ENCODE measurements at regions not wholly inside any gene's neighbourhood (a gene's known extent, or its start where the extent isn't known, plus 50 kb on each side); places are given as distances from the start of the nearest gene placed in this dataset.
A peak's percentile ranks its signal among the peaks of the same experiment; 100 is the strongest.

DNA sequence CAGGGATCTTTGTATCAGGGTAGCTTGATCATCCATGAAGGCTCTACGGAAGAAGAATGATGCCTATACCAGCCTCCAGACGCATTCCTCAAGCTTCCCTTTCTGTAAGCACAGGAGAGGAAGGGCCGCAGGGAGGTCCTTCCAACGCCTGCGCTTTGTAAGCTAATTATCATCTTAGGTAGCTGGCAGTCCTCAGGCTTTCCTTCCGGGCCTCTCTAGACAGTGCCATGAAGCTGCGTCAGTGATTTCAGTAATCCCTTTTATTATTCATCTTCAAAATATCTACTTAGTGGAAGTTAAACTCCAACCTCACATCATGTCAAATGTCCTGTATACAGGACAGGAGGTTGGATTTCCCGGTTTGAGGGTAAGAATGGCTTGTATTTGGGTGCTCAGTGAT lies 92.3 kb downstream of the ETAA1 start:
- Mint-ChIP-seq H3K27ac (no peak overlapping the region), H3K4me1 (peaks cover 13% of the 10 kb centered on the region), H3K4me3 (no peak overlapping the region), H3K9me3 (no peaks in the 10 kb centered on the region), H3K27me3 (ENCODE audit: low read depth, poor library complexity) (no peaks in the 10 kb centered on the region), H3K36me3 (ENCODE audit: low read depth) (no peaks in the 10 kb centered on the region)
- TF ChIP-seq, protein P1, sequence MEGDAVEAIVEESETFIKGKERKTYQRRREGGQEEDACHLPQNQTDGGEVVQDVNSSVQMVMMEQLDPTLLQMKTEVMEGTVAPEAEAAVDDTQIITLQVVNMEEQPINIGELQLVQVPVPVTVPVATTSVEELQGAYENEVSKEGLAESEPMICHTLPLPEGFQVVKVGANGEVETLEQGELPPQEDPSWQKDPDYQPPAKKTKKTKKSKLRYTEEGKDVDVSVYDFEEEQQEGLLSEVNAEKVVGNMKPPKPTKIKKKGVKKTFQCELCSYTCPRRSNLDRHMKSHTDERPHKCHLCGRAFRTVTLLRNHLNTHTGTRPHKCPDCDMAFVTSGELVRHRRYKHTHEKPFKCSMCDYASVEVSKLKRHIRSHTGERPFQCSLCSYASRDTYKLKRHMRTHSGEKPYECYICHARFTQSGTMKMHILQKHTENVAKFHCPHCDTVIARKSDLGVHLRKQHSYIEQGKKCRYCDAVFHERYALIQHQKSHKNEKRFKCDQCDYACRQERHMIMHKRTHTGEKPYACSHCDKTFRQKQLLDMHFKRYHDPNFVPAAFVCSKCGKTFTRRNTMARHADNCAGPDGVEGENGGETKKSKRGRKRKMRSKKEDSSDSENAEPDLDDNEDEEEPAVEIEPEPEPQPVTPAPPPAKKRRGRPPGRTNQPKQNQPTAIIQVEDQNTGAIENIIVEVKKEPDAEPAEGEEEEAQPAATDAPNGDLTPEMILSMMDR (IDR thresholded peaks at IDR 0.05) = no peak
- no peak for DNase-seq

DNA sequence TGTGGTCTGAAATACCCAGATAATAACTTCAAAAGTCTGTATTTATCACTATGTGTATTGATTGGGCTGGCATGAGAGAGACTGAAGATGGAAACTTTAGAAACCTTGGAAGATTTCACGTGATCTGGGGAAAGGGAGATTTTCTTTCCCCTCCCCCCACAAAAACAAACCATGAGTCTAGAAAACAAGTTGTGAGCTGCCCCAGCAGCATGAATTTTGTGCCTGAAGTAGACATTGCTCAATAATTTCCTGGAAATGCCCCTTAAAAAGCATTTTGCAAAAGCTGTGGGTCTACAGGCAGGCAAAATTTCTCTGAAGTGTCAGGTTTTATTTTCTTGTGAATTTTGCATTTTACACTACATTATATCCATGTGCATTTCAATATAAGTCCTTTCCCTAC lies 101.8 kb downstream of the ETAA1 start:
- DNase-seq = no peak
- TF ChIP-seq, protein P1 (IDR thresholded peaks at IDR 0.05) = no peak
- H3K4me3 Mint-ChIP-seq = no peak overlapping the region
- peaks cover 6% of the 10 kb centered on the region for H3K27me3 Mint-ChIP-seq (ENCODE audit: low read depth, poor library complexity)
- H3K27ac Mint-ChIP-seq = no peak overlapping the region
- peaks cover 21% of the 10 kb centered on the region for H3K4me1 Mint-ChIP-seq
- no peaks in the 10 kb centered on the region for H3K36me3 Mint-ChIP-seq (ENCODE audit: low read depth)
- no peaks in the 10 kb centered on the region for H3K9me3 Mint-ChIP-seq

GRCh38 chr2:67499989-67500388 lies 102.9 kb downstream of the ETAA1 start:
- Mint-ChIP-seq H3K27me3 (ENCODE audit: low read depth, poor library complexity) (peaks cover 6% of the 10 kb centered on the region), H3K27ac (no peak overlapping the region), H3K9me3 (no peaks in the 10 kb centered on the region), H3K36me3 (ENCODE audit: low read depth) (no peaks in the 10 kb centered on the region), H3K4me3 (no peak overlapping the region), H3K4me1 (peaks cover 21% of the 10 kb centered on the region)
- DNase-seq = no peak
- TF ChIP-seq, protein P1 (IDR thresholded peaks at IDR 0.05) = no peak

- peaks cover 6% of the 10 kb centered on the region for H3K27me3 Mint-ChIP-seq (ENCODE audit: low read depth, poor library complexity)
- H3K4me3 Mint-ChIP-seq = no peak overlapping the region
- H3K9me3 Mint-ChIP-seq = peaks cover under 1% of the 10 kb centered on the region
- no peaks in the 10 kb centered on the region for H3K36me3 Mint-ChIP-seq (ENCODE audit: low read depth)
- TF ChIP-seq, protein P1 (IDR thresholded peaks at IDR 0.05) = no peak
- DNase-seq = no peak
- H3K27ac Mint-ChIP-seq = no peak overlapping the region
- peaks cover 21% of the 10 kb centered on the region for H3K4me1 Mint-ChIP-seq
These were observed 103.4 kb downstream of the ETAA1 start for GRCh38 chr2:67500541-67500940.

GRCh38 chr2:67502346-67503065 lies 105.4 kb downstream of the ETAA1 start:
- TF ChIP-seq, protein P1 (IDR thresholded peaks at IDR 0.05) = no peak
- peaks cover 6% of the 10 kb centered on the region for H3K27me3 Mint-ChIP-seq (ENCODE audit: low read depth, poor library complexity)
- peaks cover 21% of the 10 kb centered on the region for H3K4me1 Mint-ChIP-seq
- peak overlapping the region; percentile 29 for H3K27ac Mint-ChIP-seq
- no peak for DNase-seq
- no peak overlapping the region for H3K4me3 Mint-ChIP-seq
- H3K36me3 Mint-ChIP-seq (ENCODE audit: low read depth) = no peaks in the 10 kb centered on the region
- peaks cover 9% of the 10 kb centered on the region for H3K9me3 Mint-ChIP-seq

All from nephron progenitor cell (in vitro differentiated cells).